GM19395 (cell line): ENCODE measurements at regions not wholly inside any gene's neighbourhood (a gene's known extent, or its start where the extent isn't known, plus 50 kb on each side); places are given as distances from the start of the nearest gene placed in this dataset.

Experiments used
- ATAC-seq: cut with Tn5 transposase; IDR thresholded peaks from one replicate; pipeline ENCODE4 v1.9.1; 2021; ENCODE audit warnings: mild to moderate bottlenecking, moderate library complexity; ENCODE audit not compliant: unreplicated experiment

- no peak for ATAC-seq
Observed at GRCh38 chr7:155863721-155864151, 51.5 kb upstream of the SHH start.

- no peak for ATAC-seq
Observed at GRCh38 chr7:155862123-155862892, 50.0 kb upstream of the SHH start.
